SU-DHL-6 (cell line): ENCODE measurements at regions not wholly inside any gene's neighbourhood (a gene's known extent, or its start where the extent isn't known, plus 50 kb on each side); places are given as distances from the start of the nearest gene placed in this dataset.

Source experiments
- H2AFZ ChIP-seq: fragments of 200-600 bp; sonication (generic); 2 replicates; pipeline ENCODE4 v1.6.1; 2014; ENCODE audit warnings: low read depth, mild to moderate bottlenecking, moderate library complexity, mixed read lengths, antibody characterized with exemption, low read length; ENCODE audit not compliant: severe bottlenecking
- H3F3A ChIP-seq: fragments of 200-600 bp; shearing (Covaris generic); 2 replicates; pipeline ENCODE4 v1.6.0; 2016; ENCODE audit warnings: antibody characterized with exemption, mild to moderate bottlenecking; ENCODE audit not compliant: insufficient read depth
- H3K27ac ChIP-seq: fragments of 200-600 bp; sonication (generic); 2 replicates; pipeline ENCODE4 v1.5.1; 2016; ENCODE audit warnings: low read depth, mild to moderate bottlenecking, low read length, moderate library complexity, mixed read lengths
- H3K27me3 ChIP-seq: fragments of 200-600 bp; sonication (generic), shearing (Covaris generic); 2 replicates; pipeline ENCODE4 v1.6.0; 2014; ENCODE audit warnings: mild to moderate bottlenecking, low read length
- H3K36me3 ChIP-seq: fragments of 200-600 bp; sonication (generic); 2 replicates; pipeline ENCODE4 v1.6.1; 2014; ENCODE audit warnings: mild to moderate bottlenecking, low read length, mixed read lengths
- H3K4me2 ChIP-seq: fragments of 300-600, 200-600 bp; shearing (Covaris generic), sonication (generic); 2 replicates; pipeline ENCODE4 v1.6.0; 2014; ENCODE audit warnings: low read length, low read depth, mild to moderate bottlenecking; ENCODE audit not compliant: poor library complexity, severe bottlenecking
- H3K4me3 ChIP-seq: fragments of 200-600 bp; sonication (generic); 2 replicates; pipeline ENCODE4 v1.5.1; 2014; ENCODE audit warnings: antibody characterized with exemption, low read length, mild to moderate bottlenecking, mixed read lengths; ENCODE audit not compliant: insufficient read depth, poor library complexity, severe bottlenecking
- H3K79me2 ChIP-seq: fragments of 200-600 bp; sonication (generic); 2 replicates; pipeline ENCODE4 v1.6.1; 2014; ENCODE audit warnings: mild to moderate bottlenecking, low read length, moderate library complexity; ENCODE audit not compliant: insufficient read depth
- H3K9ac ChIP-seq: fragments of 200-600 bp; sonication (generic); 2 replicates; pipeline ENCODE4 v1.7.0; 2014; ENCODE audit warnings: mild to moderate bottlenecking, low read length
- H3K9me2 ChIP-seq: fragments of 200-600 bp; sonication (generic); replicated peaks from 2 replicates; pipeline ENCODE4 v1.6.1; 2014; ENCODE audit warnings: low read length; ENCODE audit not compliant: insufficient read depth
- H3K9me3 ChIP-seq: fragments of 200-600 bp; sonication (generic); 2 replicates; pipeline ENCODE4 v1.6.1; 2014; ENCODE audit warnings: low read length, mixed read lengths; ENCODE audit not compliant: insufficient read depth
- H4K20me1 ChIP-seq: fragments of 200-600 bp; sonication (generic); 2 replicates; pipeline ENCODE4 v1.6.1; 2014; ENCODE audit warnings: low read depth, mild to moderate bottlenecking, antibody characterized with exemption, low read length, moderate library complexity, mixed read lengths
- EZH2phosphoT487 ChIP-seq: fragments of 200-600 bp; sonication (generic), shearing (Covaris generic); conservative IDR thresholded peaks from 2 replicates; pipeline ENCODE4 v1.6.1; 2018; ENCODE audit warnings: mild to moderate bottlenecking, antibody characterized with exemption, low read length, moderate library complexity, mixed read lengths
- TF ChIP-seq, protein P1 (sequence below): fragments of 200-600 bp; sonication (generic); IDR thresholded peaks from one replicate; pipeline ENCODE4 v1.5.1; 2017; ENCODE audit warnings: antibody characterized with exemption, mild to moderate bottlenecking, low read length, moderate library complexity; ENCODE audit not compliant: insufficient read depth, poor library complexity, severe bottlenecking

DNA sequence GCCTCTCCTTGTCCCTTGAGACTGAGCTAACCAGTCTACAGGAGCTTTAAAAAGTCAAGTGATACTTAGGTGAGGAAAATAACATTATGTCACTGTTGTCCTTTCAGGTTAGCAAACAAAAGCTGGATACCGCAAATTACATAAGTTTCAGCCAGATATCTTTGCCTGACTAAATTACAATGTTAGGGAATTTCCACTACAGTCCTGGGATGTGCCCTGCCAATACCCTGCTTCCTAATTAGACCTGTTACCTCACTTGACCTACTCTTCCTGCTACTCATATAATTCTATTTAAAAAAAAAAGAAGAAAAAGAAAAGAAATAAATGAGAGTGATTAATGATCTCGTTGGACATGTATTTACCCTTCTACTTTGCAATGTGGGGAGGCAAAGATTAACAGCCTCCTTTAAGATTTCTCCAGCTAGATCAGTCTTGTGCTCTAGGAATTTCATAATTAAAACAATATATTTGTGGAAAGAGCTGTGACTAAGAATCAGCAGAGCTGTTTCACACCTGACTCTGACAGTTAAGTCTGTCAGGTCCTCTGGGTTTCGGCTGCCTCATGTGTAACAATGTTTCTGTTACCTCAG is 318.9 kb downstream of the HDGFL1 start:
- no peaks in the 10 kb centered on the region for H4K20me1 ChIP-seq
- H3K4me3 ChIP-seq = no peak overlapping the region
- no peak overlapping the region for H3K9ac ChIP-seq
- H3K79me2 ChIP-seq = no peaks in the 10 kb centered on the region
- no peaks in the 10 kb centered on the region for H3K9me2 ChIP-seq
- H3K27ac ChIP-seq = no peak overlapping the region
- H3K27me3 ChIP-seq = no peaks in the 10 kb centered on the region
- no peak overlapping the region for H3K4me2 ChIP-seq
- no peaks in the 10 kb centered on the region for H3K36me3 ChIP-seq
- TF ChIP-seq, protein P1, sequence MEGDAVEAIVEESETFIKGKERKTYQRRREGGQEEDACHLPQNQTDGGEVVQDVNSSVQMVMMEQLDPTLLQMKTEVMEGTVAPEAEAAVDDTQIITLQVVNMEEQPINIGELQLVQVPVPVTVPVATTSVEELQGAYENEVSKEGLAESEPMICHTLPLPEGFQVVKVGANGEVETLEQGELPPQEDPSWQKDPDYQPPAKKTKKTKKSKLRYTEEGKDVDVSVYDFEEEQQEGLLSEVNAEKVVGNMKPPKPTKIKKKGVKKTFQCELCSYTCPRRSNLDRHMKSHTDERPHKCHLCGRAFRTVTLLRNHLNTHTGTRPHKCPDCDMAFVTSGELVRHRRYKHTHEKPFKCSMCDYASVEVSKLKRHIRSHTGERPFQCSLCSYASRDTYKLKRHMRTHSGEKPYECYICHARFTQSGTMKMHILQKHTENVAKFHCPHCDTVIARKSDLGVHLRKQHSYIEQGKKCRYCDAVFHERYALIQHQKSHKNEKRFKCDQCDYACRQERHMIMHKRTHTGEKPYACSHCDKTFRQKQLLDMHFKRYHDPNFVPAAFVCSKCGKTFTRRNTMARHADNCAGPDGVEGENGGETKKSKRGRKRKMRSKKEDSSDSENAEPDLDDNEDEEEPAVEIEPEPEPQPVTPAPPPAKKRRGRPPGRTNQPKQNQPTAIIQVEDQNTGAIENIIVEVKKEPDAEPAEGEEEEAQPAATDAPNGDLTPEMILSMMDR = no peak
- TF ChIP-seq EZH2phosphoT487 = no peak
- H3K9me3 ChIP-seq = no peaks in the 10 kb centered on the region
- no peak overlapping the region for H2AFZ ChIP-seq
- H3F3A ChIP-seq = no peaks in the 10 kb centered on the region

DNA sequence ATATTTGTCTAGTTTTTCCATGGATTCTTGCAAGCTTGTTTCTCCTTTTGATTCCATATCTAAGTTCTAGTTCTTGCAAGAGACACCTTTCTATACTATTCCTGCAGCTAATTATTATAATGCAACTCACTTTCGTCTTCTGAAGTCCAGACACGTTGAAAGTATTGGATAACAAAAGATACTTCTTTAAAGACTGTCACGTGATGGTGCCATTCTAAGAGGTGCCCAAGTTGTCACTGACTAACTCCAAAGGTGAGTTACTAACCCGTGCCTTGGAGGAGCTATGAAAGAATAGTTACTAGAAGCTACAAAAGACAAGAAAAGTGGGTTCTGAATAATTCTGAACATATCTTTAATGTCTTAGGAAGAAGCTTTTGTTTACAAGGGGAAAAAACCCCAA is 322.6 kb downstream of the HDGFL1 start:
- Histone ChIP-seq H3K4me3 (no peak overlapping the region), H3K9me2 (no peaks in the 10 kb centered on the region), H3K27me3 (no peaks in the 10 kb centered on the region), H4K20me1 (no peaks in the 10 kb centered on the region), H3K9ac (no peak overlapping the region), H3K4me2 (no peak overlapping the region), H3K9me3 (no peaks in the 10 kb centered on the region), H3K36me3 (no peaks in the 10 kb centered on the region), H3F3A (no peaks in the 10 kb centered on the region), H2AFZ (no peak overlapping the region), H3K27ac (no peak overlapping the region), H3K79me2 (no peaks in the 10 kb centered on the region)
- TF ChIP-seq, protein P1 = no peak
- TF ChIP-seq EZH2phosphoT487 = no peak

DNA sequence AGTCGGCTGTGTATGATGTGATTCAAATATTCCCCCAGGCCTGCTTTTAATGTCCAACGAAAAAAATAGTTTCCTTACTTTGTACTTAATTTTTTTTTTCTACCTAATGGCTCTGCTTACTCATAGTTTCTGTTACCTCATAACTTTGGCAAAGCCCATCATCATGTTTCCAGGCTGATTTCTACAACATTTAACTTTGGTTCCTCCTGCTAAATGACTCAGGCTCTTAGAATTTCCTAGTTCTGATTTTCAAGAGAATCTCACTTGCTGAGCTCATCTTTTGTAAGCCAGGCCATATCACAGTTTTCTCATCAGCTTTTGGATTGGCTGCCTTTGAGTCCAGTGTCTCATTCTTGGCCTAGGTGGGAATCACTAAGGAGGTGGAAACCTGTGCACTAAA is 323.1 kb downstream of the HDGFL1 start:
- Histone ChIP-seq H3K27ac (no peak overlapping the region), H3K36me3 (no peaks in the 10 kb centered on the region), H3K9me3 (no peaks in the 10 kb centered on the region), H3K9me2 (no peaks in the 10 kb centered on the region), H3K9ac (no peak overlapping the region), H3K27me3 (no peaks in the 10 kb centered on the region), H3K79me2 (no peaks in the 10 kb centered on the region), H3K4me2 (no peak overlapping the region), H3K4me3 (no peak overlapping the region), H3F3A (no peaks in the 10 kb centered on the region), H2AFZ (no peak overlapping the region), H4K20me1 (no peaks in the 10 kb centered on the region)
- TF ChIP-seq EZH2phosphoT487 = no peak
- TF ChIP-seq, protein P1 = no peak
